Activated CD8-positive, alpha-beta memory T cell treated with anti-CD3 and anti-CD28 coated beads, Interleukin-2, amount 10 ng/mL, durations not matched to agents 7 days and 5 days (primary cell): ENCODE measurements at regions not wholly inside any gene's neighbourhood (a gene's known extent, or its start where the extent isn't known, plus 50 kb on each side); places are given as distances from the start of the nearest gene placed in this dataset.
"Not testable (repeated sequence)": the region's sequence is repeated elsewhere in the genome, so short reads cannot be mapped to it uniquely, and the experiment has no call there.

ENCODE experiments used
- ATAC-seq: fragments of 150-1000 bp; cut with Tn5 transposase; one replicate; pipeline ENCODE4 v1.10.0; 2021; ENCODE audit warnings: moderate library complexity
- CTCF ChIA-PET: fragments of 350-600 bp; sonication (Branson Sonifier 250); formaldehyde crosslinking; loops from one replicate; lab custom pipeline; 2021; ENCODE audit warnings: antibody characterized with exemption; lab: Charles Lee
- DNase-seq: peaks from one replicate; pipeline ENCODE4 v3.0.0-alpha.2; 2020
- H3K27ac Mint-ChIP-seq: one replicate; pipeline ENCODE4 v1.8.0; 2021; ENCODE audit warnings: mild to moderate bottlenecking, mixed read lengths
- H3K27me3 Mint-ChIP-seq: one replicate; pipeline ENCODE4 v1.8.0; 2021; ENCODE audit warnings: mixed read lengths
- H3K36me3 Mint-ChIP-seq: one replicate; pipeline ENCODE4 v1.8.0; 2021; ENCODE audit warnings: mild to moderate bottlenecking, mixed read lengths
- H3K4me1 Mint-ChIP-seq: one replicate; pipeline ENCODE4 v1.8.0; 2021; ENCODE audit warnings: mixed read lengths
- H3K4me3 Mint-ChIP-seq: one replicate; pipeline ENCODE4 v1.8.0; 2021; ENCODE audit warnings: mild to moderate bottlenecking, moderate library complexity, mixed read lengths
- H3K9me3 Mint-ChIP-seq: one replicate; pipeline ENCODE4 v1.8.0; 2022; ENCODE audit warnings: low read depth, mixed read lengths

DNA sequence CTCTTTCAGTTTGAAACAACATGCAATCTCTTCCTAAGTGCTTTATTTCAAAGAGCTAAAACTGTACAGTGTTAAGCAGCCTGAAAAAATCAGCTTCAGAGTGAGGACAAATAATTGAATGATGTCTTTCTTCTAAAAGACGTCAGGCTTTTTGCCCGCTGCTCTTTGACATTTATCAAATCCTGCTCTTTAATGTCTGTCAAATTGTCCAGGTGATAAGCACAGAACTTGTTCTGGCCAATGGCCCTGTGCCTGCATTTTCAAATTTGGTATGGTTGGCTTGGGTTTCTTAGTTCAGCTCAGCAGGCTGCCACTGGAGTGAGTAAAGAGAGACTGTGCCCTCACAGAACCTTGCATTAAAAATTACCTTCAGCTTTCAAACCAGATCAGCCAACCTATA, 712.9 kb upstream of the LCORL start:
- no peaks in the 10 kb centered on the region for H3K27me3 Mint-ChIP-seq
- CTCF ChIA-PET = no interaction called here
- H3K4me3 Mint-ChIP-seq = no peak overlapping the region
- no peaks in the 10 kb centered on the region for H3K36me3 Mint-ChIP-seq
- no peak overlapping the region for H3K27ac Mint-ChIP-seq
- DNase-seq = no peak
- no peaks in the 10 kb centered on the region for H3K9me3 Mint-ChIP-seq
- no peaks in the 10 kb centered on the region for H3K4me1 Mint-ChIP-seq
- no peak for ATAC-seq

DNA sequence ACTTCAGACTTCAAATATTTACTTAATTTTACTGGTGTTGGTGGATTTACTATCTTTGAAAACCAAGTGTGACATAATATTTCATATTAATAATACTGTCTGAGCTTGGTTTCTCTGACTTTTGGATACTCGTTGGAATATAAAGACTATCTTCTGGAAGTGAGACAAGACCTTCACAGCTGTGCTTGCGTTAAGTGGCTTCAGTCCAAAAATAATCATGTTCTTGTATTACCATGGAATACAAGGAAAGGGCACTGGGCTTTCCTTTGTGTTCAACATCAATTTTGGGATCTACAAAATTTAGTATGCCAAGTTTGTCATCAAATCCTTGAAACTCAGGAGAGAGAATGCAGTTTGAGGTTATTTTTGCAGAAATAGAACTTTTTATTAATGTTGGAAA, 712.4 kb upstream of the LCORL start:
- H3K27ac Mint-ChIP-seq = no peak overlapping the region
- no peaks in the 10 kb centered on the region for H3K4me1 Mint-ChIP-seq
- CTCF ChIA-PET = no interaction called here
- H3K4me3 Mint-ChIP-seq = no peak overlapping the region
- H3K27me3 Mint-ChIP-seq = no peaks in the 10 kb centered on the region
- no peaks in the 10 kb centered on the region for H3K36me3 Mint-ChIP-seq
- DNase-seq = no peak
- ATAC-seq = no peak
- no peaks in the 10 kb centered on the region for H3K9me3 Mint-ChIP-seq

DNA sequence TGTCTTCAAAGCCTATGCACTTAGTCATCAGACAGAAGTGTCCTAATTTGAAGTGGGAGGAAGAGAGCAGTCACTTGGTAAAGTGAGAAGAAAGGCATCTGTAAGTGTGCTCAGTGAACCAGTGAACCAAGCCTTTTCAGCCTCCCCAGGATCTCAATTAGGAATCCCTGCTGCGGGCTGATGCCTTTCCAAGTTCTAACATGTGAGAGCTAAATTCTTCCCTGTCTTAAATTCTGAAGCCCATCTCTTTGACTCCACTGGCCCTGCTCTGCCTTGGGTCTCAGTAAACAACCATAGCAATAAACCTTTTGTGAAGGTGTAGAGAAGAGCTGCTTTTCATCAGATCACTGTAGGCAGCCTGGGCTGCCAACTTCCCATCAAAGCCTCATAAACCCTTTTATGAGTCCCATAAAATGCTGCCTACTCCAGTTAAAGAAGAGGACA, 701.2 kb upstream of the LCORL start:
- no peak overlapping the region for H3K27ac Mint-ChIP-seq
- no peaks in the 10 kb centered on the region for H3K9me3 Mint-ChIP-seq
- H3K4me3 Mint-ChIP-seq = no peak overlapping the region
- H3K36me3 Mint-ChIP-seq = no peaks in the 10 kb centered on the region
- no peaks in the 10 kb centered on the region for H3K27me3 Mint-ChIP-seq
- no peak for DNase-seq
- no peak for ATAC-seq
- H3K4me1 Mint-ChIP-seq = no peaks in the 10 kb centered on the region
- CTCF ChIA-PET = no interaction called here

DNA sequence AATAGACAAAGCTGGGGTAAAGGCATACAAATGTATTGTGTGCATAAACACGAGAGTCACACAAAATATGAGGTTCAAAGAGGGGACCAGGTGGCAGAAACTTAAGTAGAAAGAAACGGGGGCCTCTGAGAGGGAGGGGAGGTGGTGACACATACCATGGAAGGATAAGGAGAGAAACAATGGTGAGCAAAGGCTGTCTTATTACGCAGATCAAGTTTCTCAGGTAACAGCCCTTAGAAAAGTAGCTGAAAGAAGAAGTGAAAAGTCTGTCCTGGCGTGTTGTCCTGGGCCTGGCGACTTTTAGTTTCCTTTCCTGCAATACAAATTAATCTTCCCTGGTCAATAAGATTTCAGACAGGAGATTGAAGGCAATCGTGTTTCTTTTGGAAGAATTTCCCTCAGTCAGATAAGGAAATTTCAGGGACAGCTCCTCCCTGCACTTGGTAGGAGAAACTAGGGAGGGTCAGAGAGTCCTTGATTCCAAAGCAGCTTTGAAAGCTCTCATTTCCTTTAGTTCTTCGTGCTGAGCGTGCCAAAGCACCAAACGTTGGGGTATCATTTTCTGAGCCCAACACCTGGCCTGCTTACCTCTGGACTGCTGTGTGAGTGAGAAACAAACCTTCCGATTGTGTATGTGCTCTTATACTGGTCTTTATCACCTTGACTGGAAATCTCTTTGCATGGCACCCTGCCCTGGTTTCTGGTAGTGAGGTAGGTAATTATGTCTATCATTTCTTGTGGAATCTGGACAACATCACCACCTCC, 676.7 kb upstream of the LCORL start:
- Mint-ChIP-seq H3K27ac (no peak overlapping the region), H3K4me1 (no peaks in the 10 kb centered on the region), H3K4me3 (no peak overlapping the region), H3K9me3 (no peaks in the 10 kb centered on the region), H3K36me3 (no peaks in the 10 kb centered on the region), H3K27me3 (no peaks in the 10 kb centered on the region)
- DNase-seq = no peak
- no peak for ATAC-seq
- CTCF ChIA-PET = no interaction called here

DNA sequence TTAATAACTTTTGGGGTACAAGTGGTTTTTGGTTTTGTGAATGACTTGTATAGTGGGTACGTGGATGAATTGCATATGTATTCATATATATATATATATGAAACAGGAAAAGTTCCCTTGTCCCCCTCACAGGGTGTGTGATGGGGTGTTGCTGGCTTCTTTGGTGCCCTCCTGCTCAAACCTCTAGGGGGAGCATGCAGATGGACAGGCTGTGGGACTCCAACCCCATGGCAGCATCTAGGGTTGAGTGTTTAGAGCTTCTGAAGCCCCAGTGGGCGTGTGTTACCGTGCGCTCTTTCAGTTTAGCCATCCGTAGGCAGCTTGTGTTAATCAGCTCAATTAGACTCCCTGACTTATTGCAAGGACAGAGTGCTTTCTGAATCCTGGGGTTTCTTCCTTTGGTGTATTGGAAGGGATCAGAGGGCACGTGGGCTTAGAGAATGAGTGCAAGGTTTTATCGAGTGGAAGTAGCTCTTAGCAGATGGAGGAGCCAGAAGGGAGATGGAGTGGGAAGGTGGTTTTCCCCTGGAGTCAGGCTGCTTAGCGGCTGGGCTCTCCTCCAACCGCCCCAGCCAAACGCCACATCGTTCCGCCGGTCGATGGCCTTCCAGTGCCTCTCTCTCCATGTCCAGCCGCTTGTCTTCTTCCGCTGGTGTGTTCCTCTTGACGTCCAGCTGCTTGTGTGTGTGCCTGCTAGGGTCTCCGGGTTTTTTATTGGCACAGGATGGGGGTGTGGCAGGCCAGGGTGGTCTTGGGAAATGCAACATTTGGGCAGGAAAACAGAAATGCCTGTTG, 674.4 kb upstream of the LCORL start:
- no peak for DNase-seq
- ATAC-seq = no peak

DNA sequence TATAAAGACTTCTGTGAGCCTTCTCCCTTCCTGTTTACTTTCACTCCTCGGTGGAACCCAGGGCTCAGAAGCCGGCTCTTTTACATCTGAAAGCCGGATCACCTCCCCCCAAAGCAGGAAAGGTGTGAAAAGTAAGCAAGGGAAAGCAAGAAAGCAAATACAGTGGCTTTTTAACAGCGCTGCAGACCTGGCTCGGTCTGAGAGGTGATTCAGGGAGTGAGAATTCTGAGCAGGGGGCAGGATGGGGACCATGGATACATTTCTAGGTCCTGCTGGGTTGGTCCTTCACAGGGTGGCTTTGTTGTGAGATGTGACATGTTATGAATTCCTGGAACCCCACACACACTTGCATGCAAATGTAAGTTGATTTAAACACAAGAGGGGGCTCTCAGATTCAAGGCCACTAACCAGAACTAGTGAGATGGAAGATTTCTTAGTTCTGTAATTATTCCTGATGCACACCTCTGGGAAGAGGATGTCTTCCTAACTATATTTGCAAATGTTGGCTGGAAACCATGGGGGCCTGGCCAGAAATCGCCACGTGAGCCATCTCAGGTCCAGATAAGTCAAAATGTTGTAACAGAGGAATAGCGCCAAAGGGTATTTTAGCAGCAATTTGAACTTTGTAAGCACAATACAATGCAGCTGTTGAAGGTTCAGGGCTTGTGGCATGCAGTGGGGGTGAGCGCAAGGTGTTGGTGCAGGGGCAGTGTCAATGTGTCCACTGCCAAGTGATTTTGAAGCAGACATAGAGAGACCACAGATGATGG, 670.1 kb upstream of the LCORL start:
- Mint-ChIP-seq H3K4me1 (no peaks in the 10 kb centered on the region), H3K9me3 (no peaks in the 10 kb centered on the region), H3K27ac (no peak overlapping the region), H3K4me3 (no peak overlapping the region), H3K27me3 (peaks cover 6% of the 10 kb centered on the region), H3K36me3 (no peaks in the 10 kb centered on the region)
- CTCF ChIA-PET = interaction anchor here (0.6 kb wide), 1 partner anchor 1205 kb away, joined by 4 read pairs; no protein-coding TSS in a partner anchor
- ATAC-seq (no peak), DNase-seq (no peak)

More for the DNA sequence above, 674.4 kb upstream of the LCORL start:
- Mint-ChIP-seq H3K9me3 (no peaks in the 10 kb centered on the region), H3K27me3 (no peaks in the 10 kb centered on the region), H3K36me3 (no peaks in the 10 kb centered on the region), H3K27ac (no peak overlapping the region), H3K4me1 (no peaks in the 10 kb centered on the region), H3K4me3 (no peak overlapping the region)
- CTCF ChIA-PET = no interaction called here

DNA sequence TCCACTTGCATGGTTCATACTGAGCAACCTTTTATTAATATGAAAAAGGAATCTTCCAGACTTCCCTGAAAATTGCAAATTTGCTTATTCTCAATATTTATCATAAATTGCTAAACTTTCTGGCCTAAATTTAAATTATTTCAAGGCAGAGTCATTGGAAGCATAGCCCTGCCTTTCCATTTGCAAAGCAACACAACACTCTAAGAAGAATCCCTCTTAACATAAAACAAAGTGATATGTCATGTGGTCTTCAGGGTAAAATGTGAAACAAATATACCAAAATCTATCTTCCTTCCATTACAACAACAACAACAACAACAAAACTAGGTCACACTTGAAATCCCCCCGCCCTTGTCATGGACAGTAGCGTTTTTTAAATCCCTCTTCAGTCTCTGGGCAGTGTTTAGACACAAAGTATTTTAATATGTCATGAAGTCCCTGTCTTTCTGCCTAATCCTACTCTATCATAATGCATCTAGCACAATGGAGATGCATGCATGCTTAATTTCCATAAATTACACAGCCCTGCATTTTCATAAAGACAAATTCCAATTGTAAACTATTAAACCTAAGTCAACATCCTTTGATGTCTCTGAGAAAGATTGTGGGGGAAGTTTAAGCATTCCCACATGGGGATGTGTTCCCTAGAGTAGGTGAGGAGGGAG, 668.9 kb upstream of the LCORL start:
- CTCF ChIA-PET = no interaction called here
- no peaks in the 10 kb centered on the region for H3K4me1 Mint-ChIP-seq
- DNase-seq (no peak), ATAC-seq (no peak)
- H3K9me3 Mint-ChIP-seq = no peaks in the 10 kb centered on the region
- H3K36me3 Mint-ChIP-seq = no peaks in the 10 kb centered on the region
- H3K4me3 Mint-ChIP-seq = no peak overlapping the region
- H3K27me3 Mint-ChIP-seq = peaks cover 6% of the 10 kb centered on the region
- no peak overlapping the region for H3K27ac Mint-ChIP-seq

DNA sequence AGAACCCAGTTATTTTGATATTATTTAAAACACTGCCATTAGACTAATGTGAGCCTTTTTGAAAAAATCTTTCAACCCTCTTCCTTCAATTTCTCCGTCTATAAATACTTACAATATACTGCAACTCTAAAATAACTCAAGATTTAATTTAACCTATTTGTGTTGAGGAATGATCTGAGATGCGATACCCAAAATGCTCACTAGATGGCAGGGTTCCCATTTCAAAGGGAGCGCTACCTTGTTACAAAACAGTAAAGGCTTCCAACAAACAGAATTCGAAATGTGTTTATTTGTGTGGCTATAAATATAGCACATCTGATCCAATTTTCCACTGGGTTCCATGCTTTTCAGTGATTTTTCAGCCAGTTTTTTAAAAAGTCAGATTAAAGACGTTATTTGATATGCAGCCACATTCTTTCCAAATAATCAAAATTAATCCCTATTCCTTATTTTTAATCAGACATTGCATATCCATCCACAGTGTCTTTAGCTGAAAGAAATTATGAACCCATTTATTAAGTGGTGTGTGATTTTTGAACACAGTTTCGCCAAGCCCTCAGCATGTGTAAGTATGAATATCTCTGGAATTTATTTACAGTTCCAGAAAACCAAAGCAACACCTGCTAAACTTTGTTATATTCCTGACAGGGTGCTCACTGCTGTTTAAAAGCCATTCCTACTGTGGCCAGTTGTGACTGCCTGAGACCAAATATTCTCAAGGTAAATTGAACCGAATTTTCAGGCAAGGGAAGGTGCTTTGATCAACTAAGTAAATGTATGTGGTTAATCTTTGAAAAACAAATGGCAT, 668.0 kb upstream of the LCORL start:
- H3K4me3 Mint-ChIP-seq = no peak overlapping the region
- no peak overlapping the region for H3K27ac Mint-ChIP-seq
- ATAC-seq = no peak
- H3K9me3 Mint-ChIP-seq = no peaks in the 10 kb centered on the region
- H3K36me3 Mint-ChIP-seq = no peaks in the 10 kb centered on the region
- CTCF ChIA-PET = no interaction called here
- H3K27me3 Mint-ChIP-seq = peaks cover 6% of the 10 kb centered on the region
- peak; percentile 48 for DNase-seq
- no peaks in the 10 kb centered on the region for H3K4me1 Mint-ChIP-seq

DNA sequence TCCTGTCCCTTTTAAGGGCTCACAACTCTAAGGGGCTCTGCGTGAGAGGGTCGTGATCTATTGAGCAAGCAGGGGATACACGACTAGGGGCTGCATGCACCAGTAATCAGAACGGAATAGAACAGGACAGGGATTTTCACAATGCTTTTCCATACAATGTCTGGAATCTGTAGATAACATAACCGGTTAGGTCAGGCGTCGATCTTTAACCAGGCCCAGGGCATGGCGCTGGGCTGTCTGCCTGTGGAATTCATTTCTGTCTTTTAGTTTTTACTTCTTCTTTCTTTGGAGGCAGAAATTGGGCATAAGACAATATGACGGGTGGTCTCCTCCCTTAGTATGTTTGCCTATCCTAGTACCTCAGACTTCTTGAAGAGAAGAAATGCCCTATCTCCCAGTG, 666.8 kb upstream of the LCORL start:
- ATAC-seq, H3K9me3 Mint-ChIP-seq, H3K27me3 Mint-ChIP-seq, H3K27ac Mint-ChIP-seq, CTCF ChIA-PET, H3K4me3 Mint-ChIP-seq, H3K4me1 Mint-ChIP-seq, DNase-seq, H3K36me3 Mint-ChIP-seq: not testable (repeated sequence)

DNA sequence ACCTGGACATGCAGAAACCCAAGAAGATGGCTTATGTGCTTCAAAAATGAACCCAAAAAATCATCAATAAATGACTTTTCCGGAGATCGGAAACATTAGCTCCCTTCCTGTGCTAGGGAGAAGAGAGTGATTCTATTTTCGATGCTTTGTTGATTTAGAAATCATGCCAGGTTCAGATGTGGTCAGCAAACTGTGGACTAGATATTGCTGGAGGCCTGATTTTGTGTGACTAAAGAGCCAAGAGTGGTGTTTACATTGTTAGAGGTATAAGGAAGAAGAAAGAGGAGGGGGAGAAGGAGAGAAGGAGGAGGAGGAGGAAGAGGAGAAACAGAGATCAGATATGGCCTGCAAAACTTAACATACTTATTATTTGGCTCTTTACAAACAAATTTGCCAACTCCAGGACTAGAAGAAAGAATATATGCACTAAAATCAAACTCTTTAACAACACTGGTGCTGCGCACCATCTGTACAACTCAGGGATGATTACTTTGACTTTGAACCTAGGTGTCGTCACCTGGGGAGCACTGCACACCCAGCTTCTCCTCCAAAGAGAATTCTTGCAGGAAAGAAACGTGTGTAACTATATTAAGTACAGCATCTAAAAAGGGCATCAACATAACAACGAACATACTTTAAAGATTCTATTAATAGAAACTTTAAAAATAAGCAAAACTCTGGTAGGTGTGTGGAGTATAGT, 664.9 kb upstream of the LCORL start:
- H3K36me3 Mint-ChIP-seq = no peaks in the 10 kb centered on the region
- H3K9me3 Mint-ChIP-seq = no peaks in the 10 kb centered on the region
- no peak overlapping the region for H3K4me3 Mint-ChIP-seq
- no peak overlapping the region for H3K27ac Mint-ChIP-seq
- no peaks in the 10 kb centered on the region for H3K4me1 Mint-ChIP-seq
- CTCF ChIA-PET = no interaction called here
- peaks cover 6% of the 10 kb centered on the region for H3K27me3 Mint-ChIP-seq
- ATAC-seq (no peak), DNase-seq (no peak)

DNA sequence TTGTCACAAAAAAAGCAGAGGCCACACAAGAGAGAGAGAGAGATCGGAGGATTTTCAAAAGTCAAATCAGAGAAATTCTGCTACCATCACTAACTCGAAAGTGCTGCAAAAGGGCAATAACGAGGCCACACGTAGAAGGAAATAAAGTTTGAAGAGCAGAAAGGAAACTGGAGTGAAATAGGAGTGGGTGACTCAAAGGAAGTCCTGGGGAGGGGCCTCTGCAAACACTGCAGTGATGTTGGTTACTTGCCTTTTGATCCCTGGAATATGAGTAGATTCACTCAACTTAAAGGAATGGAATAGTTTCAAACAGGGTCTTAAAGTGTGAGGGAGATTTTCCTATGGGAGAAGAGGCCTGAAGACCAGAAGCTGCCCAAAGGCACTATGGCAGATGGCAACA, 663.4 kb upstream of the LCORL start:
- CTCF ChIA-PET = no interaction called here
- H3K27ac Mint-ChIP-seq = no peak overlapping the region
- no peaks in the 10 kb centered on the region for H3K36me3 Mint-ChIP-seq
- no peaks in the 10 kb centered on the region for H3K4me1 Mint-ChIP-seq
- H3K9me3 Mint-ChIP-seq = no peaks in the 10 kb centered on the region
- no peak overlapping the region for H3K4me3 Mint-ChIP-seq
- DNase-seq (no peak), ATAC-seq (no peak)
- H3K27me3 Mint-ChIP-seq = no peaks in the 10 kb centered on the region

DNA sequence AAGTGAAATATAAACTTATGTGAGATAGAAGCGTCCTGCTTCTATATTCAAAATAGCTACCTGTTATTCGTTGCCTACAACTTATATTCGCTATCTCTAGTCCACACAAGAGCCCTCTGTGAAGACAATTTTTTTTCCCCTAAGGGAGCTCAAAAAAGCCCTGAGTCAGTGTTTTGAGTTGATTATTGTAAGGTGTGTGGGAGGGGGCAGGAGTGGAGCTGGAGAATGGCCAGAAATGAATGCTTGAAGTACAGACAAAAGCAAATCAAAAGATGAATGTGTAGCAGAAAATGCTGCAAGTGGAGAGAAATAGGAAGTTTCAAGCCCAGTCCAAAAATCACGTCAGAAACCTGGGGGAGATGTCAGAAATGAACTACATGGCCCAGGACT, 655.0 kb upstream of the LCORL start:
- Mint-ChIP-seq H3K4me1 (no peaks in the 10 kb centered on the region), H3K4me3 (no peak overlapping the region), H3K27me3 (no peaks in the 10 kb centered on the region), H3K36me3 (no peaks in the 10 kb centered on the region), H3K9me3 (no peaks in the 10 kb centered on the region), H3K27ac (no peak overlapping the region)
- no peak for DNase-seq
- no peak for ATAC-seq
- CTCF ChIA-PET = no interaction called here
